ENCODE measurements at regions not wholly inside any gene's neighbourhood (a gene's known extent, or its start where the extent isn't known, plus 50 kb on each side); places are given as distances from the start of the nearest gene placed in this dataset.

GRCh38 chr13:21825801-21826200, 154.9 kb downstream of the FGF9 start:
- Histone ChIP-seq H3K27ac (no peak overlapping the region), H3K36me3 (no peaks in the 10 kb centered on the region), H3K4me3 (no peak overlapping the region), H4K20me1 (no peaks in the 10 kb centered on the region), H3K4me1 (peaks cover 0 to 7% (median 2%) of the 10 kb centered on the region in 10 experiments; a peak in 5 of 20 replicates), H3K27me3 (no peaks in the 10 kb centered on the region), H3K4me2 (no peak overlapping the region), H3K9ac (no peak overlapping the region), H3K9me3 (replicated peaks in 1 of 11) (peaks cover 4 to 23% (median 15%) of the 10 kb centered on the region in 11 experiments; a peak in 16 of 22 replicates)
- no peak for TF ChIP-seq Cebpa-rat (IDR thresholded peaks at IDR 0.05)

- H3K9me3 ChIP-seq (replicated peaks in 1 of 11) = peaks cover 4 to 23% (median 16%) of the 10 kb centered on the region in 11 experiments; a peak in 16 of 22 replicates
- no peak overlapping the region for H3K4me3 ChIP-seq
- no peaks in the 10 kb centered on the region for H3K36me3 ChIP-seq
- peaks cover 0 to 7% (median 2%) of the 10 kb centered on the region in 10 experiments; a peak in 5 of 20 replicates for H3K4me1 ChIP-seq
- no peak overlapping the region for H3K9ac ChIP-seq
- no peaks in the 10 kb centered on the region for H3K27me3 ChIP-seq
- no peak for TF ChIP-seq Cebpa-rat (IDR thresholded peaks at IDR 0.05)
- no peaks in the 10 kb centered on the region for H4K20me1 ChIP-seq
- H3K4me2 ChIP-seq = no peak overlapping the region
- H3K27ac ChIP-seq = no peak overlapping the region
Measured at GRCh38 chr13:21826214-21827015, 155.5 kb downstream of the FGF9 start.

- no peaks in the 10 kb centered on the region for H4K20me1 ChIP-seq
- no peak overlapping the region for H3K9ac ChIP-seq
- H3K4me1 ChIP-seq = peaks cover 9 to 22% (median 17%) of the 10 kb centered on the region in 10 experiments; a peak in 18 of 20 replicates
- TF ChIP-seq Cebpa-rat (IDR thresholded peaks at IDR 0.05) = no peak
- no peaks in the 10 kb centered on the region for H3K27me3 ChIP-seq
- no peak overlapping the region for H3K27ac ChIP-seq
- no peak overlapping the region for H3K4me2 ChIP-seq
- no peak overlapping the region for H3K4me3 ChIP-seq
- peaks cover 8 to 35% (median 24%) of the 10 kb centered on the region in 11 experiments; a peak in 20 of 22 replicates for H3K9me3 ChIP-seq (replicated peaks in 1 of 11)
- H3K36me3 ChIP-seq = no peaks in the 10 kb centered on the region
Measured at GRCh38 chr13:21831654-21832324, 160.9 kb downstream of the FGF9 start.

DNA sequence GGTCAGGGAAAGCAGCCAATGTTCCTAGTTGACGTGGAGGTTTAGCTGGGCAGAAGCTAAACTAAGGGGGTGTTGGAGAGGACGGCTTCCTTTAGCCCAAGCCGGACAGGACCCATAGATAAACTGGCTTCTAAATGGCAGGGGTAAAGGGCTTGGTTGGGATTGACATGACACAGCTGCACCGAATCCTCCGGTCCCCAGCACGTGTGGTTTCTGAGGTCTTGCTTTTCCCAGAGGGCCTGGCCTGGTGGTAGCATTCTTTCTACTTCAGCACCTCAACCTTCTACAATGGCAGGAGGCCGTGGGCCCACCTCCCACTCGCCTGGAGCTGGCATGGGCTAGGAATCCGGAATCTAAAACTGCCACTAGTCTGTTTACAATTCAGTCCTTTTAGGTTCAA, 163.0 kb downstream of the FGF9 start:
- peaks cover 9 to 28% (median 17%) of the 10 kb centered on the region in 10 experiments; a peak in 18 of 20 replicates for H3K4me1 ChIP-seq
- no peak overlapping the region for H3K27ac ChIP-seq
- TF ChIP-seq Cebpa-rat (IDR thresholded peaks at IDR 0.05) = no peak
- no peak overlapping the region for H3K4me3 ChIP-seq
- H3K9me3 ChIP-seq (replicated peaks in 1 of 11) = peaks cover 8 to 26% (median 15%) of the 10 kb centered on the region in 11 experiments; a peak in 19 of 22 replicates
- peak overlapping the region; percentile 38 to 79 (median 72) for H3K4me2 ChIP-seq
- H3K27me3 ChIP-seq = no peaks in the 10 kb centered on the region
- no peak overlapping the region; a peak in 2 of 22 replicates for H3K9ac ChIP-seq
- no peaks in the 10 kb centered on the region for H4K20me1 ChIP-seq
- no peaks in the 10 kb centered on the region for H3K36me3 ChIP-seq

DNA sequence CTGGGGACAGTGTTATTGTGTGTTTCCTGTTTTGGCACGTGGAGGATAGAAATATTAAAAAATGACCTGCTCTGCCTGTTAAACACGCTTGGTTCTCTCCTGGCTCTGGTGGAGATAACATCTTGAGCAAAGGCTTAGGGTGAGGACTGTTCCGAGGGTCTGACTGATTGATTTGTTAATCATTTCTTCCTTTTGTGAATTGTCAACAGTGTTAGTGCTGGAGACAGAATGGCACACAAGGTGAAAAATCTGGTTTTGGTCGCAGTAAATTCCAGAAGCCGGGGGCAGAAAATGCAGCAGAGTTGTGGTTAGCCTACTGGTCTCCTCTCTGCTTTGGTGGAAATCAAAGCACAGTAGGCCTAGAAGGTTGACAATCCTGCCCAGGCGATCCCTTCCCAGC, 163.6 kb downstream of the FGF9 start:
- H3K4me3 ChIP-seq = no peak overlapping the region
- H3K36me3 ChIP-seq = no peaks in the 10 kb centered on the region
- H3K4me2 ChIP-seq = peak overlapping the region in 9 of 11 experiments; percentile 38 to 79 (median 73); a peak in 17 of 22 replicates
- peaks cover 8 to 26% (median 15%) of the 10 kb centered on the region in 11 experiments; a peak in 19 of 22 replicates for H3K9me3 ChIP-seq (replicated peaks in 1 of 11)
- no peak for TF ChIP-seq Cebpa-rat (IDR thresholded peaks at IDR 0.05)
- 0 out of 22 replicates have a peak overlapping the region, but pooled peaks of 1 of the 11 experiments have one; percentile 3 for H3K9ac ChIP-seq
- no peak overlapping the region for H3K27ac ChIP-seq
- no peaks in the 10 kb centered on the region for H4K20me1 ChIP-seq
- no peaks in the 10 kb centered on the region for H3K27me3 ChIP-seq
- peaks cover 9 to 28% (median 17%) of the 10 kb centered on the region in 10 experiments; a peak in 18 of 20 replicates for H3K4me1 ChIP-seq

GRCh38 chr13:21837288-21837687, 166.4 kb downstream of the FGF9 start:
- Histone ChIP-seq H3K9ac (no peak overlapping the region), H3K27me3 (no peaks in the 10 kb centered on the region)
- TF ChIP-seq Cebpa-rat (IDR thresholded peaks at IDR 0.05) = no peak

DNA sequence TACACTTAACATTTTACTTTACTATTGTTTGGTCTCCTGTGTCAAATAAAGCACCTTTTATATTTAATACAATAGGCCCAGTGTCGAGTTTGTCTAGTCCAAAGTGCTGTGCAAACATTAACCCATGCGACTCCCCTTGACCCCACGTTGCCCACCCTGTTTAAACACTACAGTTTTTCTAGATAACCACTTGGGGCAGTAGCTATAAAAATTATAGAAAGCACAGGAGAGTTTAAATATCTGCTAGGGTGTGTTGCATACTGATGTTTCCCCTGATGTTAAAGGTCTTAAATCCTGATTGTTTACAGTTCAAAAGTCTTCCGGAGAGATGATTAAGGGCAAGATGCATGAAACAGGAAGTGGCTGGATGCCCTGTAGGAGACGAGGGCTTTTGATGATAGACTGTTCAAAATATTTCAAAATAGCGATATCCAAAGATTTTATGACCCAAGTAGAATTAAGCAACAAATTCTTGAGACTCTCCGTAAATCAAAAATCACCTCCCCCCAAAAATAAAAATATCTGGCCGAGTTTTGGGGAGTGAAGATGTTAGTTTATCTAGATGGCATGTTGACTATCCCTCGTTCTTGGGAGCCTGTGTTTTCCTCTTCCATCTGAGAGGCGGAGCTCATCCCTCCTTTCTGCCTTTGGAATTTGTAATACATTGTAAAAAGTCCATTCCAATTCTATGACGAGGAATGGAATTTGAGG, 167.1 kb downstream of the FGF9 start:
- Histone ChIP-seq H3K4me3 (no peak overlapping the region), H3K36me3 (no peaks in the 10 kb centered on the region), H4K20me1 (no peaks in the 10 kb centered on the region), H3K4me1 (peaks cover 13 to 30% (median 21%) of the 10 kb centered on the region in 10 experiments; a peak in 19 of 20 replicates), H3K9me3 (replicated peaks in 1 of 11) (peaks cover 0 to 10% (median 2%) of the 10 kb centered on the region in 11 experiments; a peak in 6 of 22 replicates), H3K27ac (no peak overlapping the region), H3K9ac (no peak overlapping the region), H3K4me2 (peak overlapping the region in 2 of 11 experiments; percentile 3 to 6; a peak in 2 of 22 replicates), H3K27me3 (no peaks in the 10 kb centered on the region)
- no peak for TF ChIP-seq Cebpa-rat (IDR thresholded peaks at IDR 0.05)

More at GRCh38 chr13:21837288-21837687, 166.4 kb downstream of the FGF9 start:
- Histone ChIP-seq H4K20me1 (no peaks in the 10 kb centered on the region), H3K4me2 (no peak overlapping the region), H3K9me3 (replicated peaks in 1 of 11) (peaks cover 5 to 17% (median 8%) of the 10 kb centered on the region in 11 experiments; a peak in 19 of 22 replicates), H3K4me3 (no peak overlapping the region), H3K4me1 (peaks cover 13 to 30% (median 21%) of the 10 kb centered on the region in 10 experiments; a peak in 19 of 20 replicates), H3K27ac (no peak overlapping the region), H3K36me3 (no peaks in the 10 kb centered on the region)

GRCh38 chr13:21846605-21847004, 175.7 kb downstream of the FGF9 start:
- TF ChIP-seq Cebpa-rat (IDR thresholded peaks at IDR 0.05) = no peak
- H3K4me3 ChIP-seq = no peak overlapping the region
- H3K9ac ChIP-seq = no peak overlapping the region
- peaks cover 0 to 17% (median 5%) of the 10 kb centered on the region in 11 experiments; a peak in 7 of 22 replicates for H3K9me3 ChIP-seq (replicated peaks in 1 of 11)
- no peak overlapping the region for H3K27ac ChIP-seq
- H3K27me3 ChIP-seq = no peaks in the 10 kb centered on the region
- H4K20me1 ChIP-seq = no peaks in the 10 kb centered on the region
- H3K36me3 ChIP-seq = no peaks in the 10 kb centered on the region
- H3K4me2 ChIP-seq = no peak overlapping the region
- peaks cover 0 to 7% (median 3%) of the 10 kb centered on the region in 10 experiments; a peak in 9 of 20 replicates for H3K4me1 ChIP-seq

Data from BLaER1 treated with 17β-estradiol and CSF1 and Interleukin-3, amounts not matched to agents 10 nM and 100 nM (cell line).